ENCODE measurements at regions not wholly inside any gene's neighbourhood (a gene's known extent, or its start where the extent isn't known, plus 50 kb on each side); places are given as distances from the start of the nearest gene placed in this dataset.

DNA sequence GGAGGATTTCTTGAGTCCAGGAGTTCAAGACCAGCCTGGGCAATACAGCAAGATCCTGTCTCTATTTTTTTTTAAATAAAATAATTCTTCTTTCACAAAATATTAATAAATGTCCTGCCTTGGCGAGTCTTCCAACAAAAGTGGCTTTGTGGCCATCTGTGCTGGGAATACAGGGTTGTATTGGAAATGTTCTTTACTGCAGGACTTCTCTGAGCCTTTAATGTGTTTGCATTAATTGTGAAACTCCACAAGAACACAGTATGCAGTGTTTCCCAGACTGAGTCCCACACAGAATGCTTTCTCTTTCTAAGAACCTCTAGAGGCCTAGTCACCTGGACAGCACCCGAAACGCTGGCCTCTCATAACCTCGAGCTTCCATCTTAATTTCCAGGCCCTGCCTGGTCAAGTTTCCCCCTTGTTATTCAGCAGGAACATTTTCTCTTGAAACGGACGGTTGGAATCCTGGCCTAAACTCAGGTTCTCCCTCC lies 85.4 kb upstream of the ARRDC4 start (continued):
- TF ChIP-seq SAFB (IDR thresholded peaks at IDR 0.05; ENCODE audit: borderline replicate concordance, low read depth, low read length), result no peak
- TF ChIP-seq PHF8 (IDR thresholded peaks at IDR 0.05; ENCODE audit: borderline replicate concordance, low read length), result no peak; the same call in 1 of the 2 replicates
- no peak for TF ChIP-seq MCM5 (IDR thresholded peaks at IDR 0.05; ENCODE audit: low read depth)
- TF ChIP-seq, protein P1, sequence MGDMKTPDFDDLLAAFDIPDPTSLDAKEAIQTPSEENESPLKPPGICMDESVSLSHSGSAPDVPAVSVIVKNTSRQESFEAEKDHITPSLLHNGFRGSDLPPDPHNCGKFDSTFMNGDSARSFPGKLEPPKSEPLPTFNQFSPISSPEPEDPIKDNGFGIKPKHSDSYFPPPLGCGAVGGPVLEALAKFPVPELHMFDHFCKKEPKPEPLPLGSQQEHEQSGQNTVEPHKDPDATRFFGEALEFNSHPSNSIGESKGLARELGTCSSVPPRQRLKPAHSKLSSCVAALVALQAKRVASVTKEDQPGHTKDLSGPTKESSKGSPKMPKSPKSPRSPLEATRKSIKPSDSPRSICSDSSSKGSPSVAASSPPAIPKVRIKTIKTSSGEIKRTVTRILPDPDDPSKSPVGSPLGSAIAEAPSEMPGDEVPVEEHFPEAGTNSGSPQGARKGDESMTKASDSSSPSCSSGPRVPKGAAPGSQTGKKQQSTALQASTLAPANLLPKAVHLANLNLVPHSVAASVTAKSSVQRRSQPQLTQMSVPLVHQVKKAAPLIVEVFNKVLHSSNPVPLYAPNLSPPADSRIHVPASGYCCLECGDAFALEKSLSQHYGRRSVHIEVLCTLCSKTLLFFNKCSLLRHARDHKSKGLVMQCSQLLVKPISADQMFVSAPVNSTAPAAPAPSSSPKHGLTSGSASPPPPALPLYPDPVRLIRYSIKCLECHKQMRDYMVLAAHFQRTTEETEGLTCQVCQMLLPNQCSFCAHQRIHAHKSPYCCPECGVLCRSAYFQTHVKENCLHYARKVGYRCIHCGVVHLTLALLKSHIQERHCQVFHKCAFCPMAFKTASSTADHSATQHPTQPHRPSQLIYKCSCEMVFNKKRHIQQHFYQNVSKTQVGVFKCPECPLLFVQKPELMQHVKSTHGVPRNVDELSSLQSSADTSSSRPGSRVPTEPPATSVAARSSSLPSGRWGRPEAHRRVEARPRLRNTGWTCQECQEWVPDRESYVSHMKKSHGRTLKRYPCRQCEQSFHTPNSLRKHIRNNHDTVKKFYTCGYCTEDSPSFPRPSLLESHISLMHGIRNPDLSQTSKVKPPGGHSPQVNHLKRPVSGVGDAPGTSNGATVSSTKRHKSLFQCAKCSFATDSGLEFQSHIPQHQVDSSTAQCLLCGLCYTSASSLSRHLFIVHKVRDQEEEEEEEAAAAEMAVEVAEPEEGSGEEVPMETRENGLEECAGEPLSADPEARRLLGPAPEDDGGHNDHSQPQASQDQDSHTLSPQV (IDR thresholded peaks at IDR 0.05), result 0 out of 2 replicates have a peak, but pooled peaks have one; percentile 15
- no peak for TF ChIP-seq ZNF764 (CRISPR knock-in tag; IDR thresholded peaks at IDR 0.05; ENCODE audit: low read depth)
- TF ChIP-seq, protein P2, sequence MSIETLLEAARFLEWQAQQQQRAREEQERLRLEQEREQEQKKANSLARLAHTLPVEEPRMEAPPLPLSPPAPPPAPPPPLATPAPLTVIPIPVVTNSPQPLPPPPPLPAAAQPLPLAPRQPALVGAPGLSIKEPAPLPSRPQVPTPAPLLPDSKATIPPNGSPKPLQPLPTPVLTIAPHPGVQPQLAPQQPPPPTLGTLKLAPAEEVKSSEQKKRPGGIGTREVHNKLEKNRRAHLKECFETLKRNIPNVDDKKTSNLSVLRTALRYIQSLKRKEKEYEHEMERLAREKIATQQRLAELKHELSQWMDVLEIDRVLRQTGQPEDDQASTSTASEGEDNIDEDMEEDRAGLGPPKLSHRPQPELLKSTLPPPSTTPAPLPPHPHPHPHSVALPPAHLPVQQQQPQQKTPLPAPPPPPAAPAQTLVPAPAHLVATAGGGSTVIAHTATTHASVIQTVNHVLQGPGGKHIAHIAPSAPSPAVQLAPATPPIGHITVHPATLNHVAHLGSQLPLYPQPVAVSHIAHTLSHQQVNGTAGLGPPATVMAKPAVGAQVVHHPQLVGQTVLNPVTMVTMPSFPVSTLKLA (conservative IDR thresholded peaks at IDR 0.05), result peak in 1 of 2 experiments; percentile 45; a peak in 1 of 4 replicates
- TF ChIP-seq ZNF644 (tag; IDR thresholded peaks at IDR 0.05; ENCODE audit: low read depth), result 0 out of 2 replicates have a peak, but pooled peaks have one; percentile 25
- TF ChIP-seq ZNF785 (CRISPR knock-in tag; IDR thresholded peaks at IDR 0.05), result no peak
- TF ChIP-seq, protein P3, sequence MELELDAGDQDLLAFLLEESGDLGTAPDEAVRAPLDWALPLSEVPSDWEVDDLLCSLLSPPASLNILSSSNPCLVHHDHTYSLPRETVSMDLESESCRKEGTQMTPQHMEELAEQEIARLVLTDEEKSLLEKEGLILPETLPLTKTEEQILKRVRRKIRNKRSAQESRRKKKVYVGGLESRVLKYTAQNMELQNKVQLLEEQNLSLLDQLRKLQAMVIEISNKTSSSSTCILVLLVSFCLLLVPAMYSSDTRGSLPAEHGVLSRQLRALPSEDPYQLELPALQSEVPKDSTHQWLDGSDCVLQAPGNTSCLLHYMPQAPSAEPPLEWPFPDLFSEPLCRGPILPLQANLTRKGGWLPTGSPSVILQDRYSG (tag; conservative IDR thresholded peaks at IDR 0.05; ENCODE audit: low read depth), result 0 out of 2 replicates have a peak, but pooled peaks have one; percentile 34
- no peak for TF ChIP-seq NR4A1 (CRISPR knock-in tag; IDR thresholded peaks at IDR 0.05)
- TF ChIP-seq NR4A1 (tag; IDR thresholded peaks at IDR 0.05), result 0 out of 2 replicates have a peak, but pooled peaks have one; percentile 11
- peak; percentile 83 for TF ChIP-seq ZFX (CRISPR knock-in tag; IDR thresholded peaks at IDR 0.05)
- no peak for TF ChIP-seq ZNF197 (CRISPR knock-in tag; IDR thresholded peaks at IDR 0.05; ENCODE audit: low read depth)
- 0 out of 2 replicates have a peak, but pooled peaks have one; percentile 60 for TF ChIP-seq NFRKB (IDR thresholded peaks at IDR 0.05; ENCODE audit: low read depth)
- peak; percentile 61 for TF ChIP-seq RBM25 (IDR thresholded peaks at IDR 0.05; ENCODE audit: low read depth, low read length, severe bottlenecking)
- no peak for TF ChIP-seq ZNF41 (CRISPR knock-in tag; conservative IDR thresholded peaks at IDR 0.05)

Data from K562 (cell line).